SK-N-MC (cell line): ENCODE measurements at regions not wholly inside any gene's neighbourhood (a gene's known extent, or its start where the extent isn't known, plus 50 kb on each side); places are given as distances from the start of the nearest gene placed in this dataset.

Source experiments
- DNase-seq: peaks from one replicate; pipeline ENCODE4 v3.0.0-alpha.2; 2011; ENCODE audit warnings: low read depth, low spot score
- H3K27ac ChIP-seq: fragments of 200-600 bp; sonication (generic); 2 replicates; pipeline ENCODE4 v1.5.1; 2016; ENCODE audit warnings: mixed run types
- H3K36me3 ChIP-seq: fragments of 200-600 bp; sonication (generic); 2 replicates; pipeline ENCODE4 v1.6.1; 2017; ENCODE audit warnings: antibody characterized with exemption, low read length, mixed read lengths; ENCODE audit not compliant: insufficient read depth
- H3K4me3 ChIP-seq: fragments of 200-600 bp; sonication (generic); 2 replicates; pipeline ENCODE4 v1.5.1; 2016
- H3K9ac ChIP-seq: fragments of 200-600 bp; sonication (generic); 2 replicates; pipeline ENCODE4 v1.8.0; 2017; ENCODE audit warnings: mixed run types, mixed read lengths; ENCODE audit not compliant: insufficient read length
- H3K9me3 ChIP-seq: fragments of 200-600 bp; sonication (generic); 2 replicates; pipeline ENCODE4 v1.6.1; 2017; ENCODE audit warnings: low read depth, mild to moderate bottlenecking, antibody characterized with exemption, low read length, moderate library complexity, mixed read lengths
- EZH2 ChIP-seq: fragments of 200-600 bp; sonication (generic); IDR thresholded peaks from one replicate; pipeline ENCODE4 v1.6.1; 2017; ENCODE audit warnings: antibody characterized with exemption
- FOXP2 ChIP-seq: optimal IDR thresholded peaks from 2 replicates; pipeline ENCODE3; 2011; ENCODE audit warnings: mild to moderate bottlenecking, moderate library complexity; ENCODE audit not compliant: insufficient read depth; ENCODE audit errors: extremely low read length, control extremely low read depth
- POLR2AphosphoS5 ChIP-seq: IDR thresholded peaks from 2 replicates; pipeline ENCODE4 v1.6.1; 2012; ENCODE audit warnings: mild to moderate bottlenecking, low read depth, low read length, borderline replicate concordance

GRCh38 chr3:21169948-21170347 lies 581.1 kb downstream of the ZNF385D start:
- Histone ChIP-seq H3K27ac (peak overlapping the region; percentile 76; the same call in 1 of the 2 replicates), H3K9ac (no peak overlapping the region), H3K4me3 (peak overlapping the region; percentile 15; the same call in 1 of the 2 replicates), H3K36me3 (no peaks in the 10 kb centered on the region), H3K9me3 (no peaks in the 10 kb centered on the region)
- DNase-seq, result no peak
- TF ChIP-seq POLR2AphosphoS5 (no peak), FOXP2 (no peak), EZH2 (no peak)

GRCh38 chr3:21168471-21168870 lies 582.5 kb downstream of the ZNF385D start:
- no peaks in the 10 kb centered on the region for H3K9me3 ChIP-seq
- H3K36me3 ChIP-seq, result no peaks in the 10 kb centered on the region
- no peak for TF ChIP-seq FOXP2
- TF ChIP-seq EZH2, result no peak
- no peak for TF ChIP-seq POLR2AphosphoS5
- H3K9ac ChIP-seq, result no peak overlapping the region
- no peak overlapping the region for H3K27ac ChIP-seq
- DNase-seq, result no peak
- no peak overlapping the region for H3K4me3 ChIP-seq

GRCh38 chr3:21163956-21164355 lies 587.1 kb downstream of the ZNF385D start:
- DNase-seq, result no peak
- Histone ChIP-seq H3K9ac (no peak overlapping the region), H3K36me3 (no peaks in the 10 kb centered on the region), H3K4me3 (no peak overlapping the region), H3K27ac (no peak overlapping the region), H3K9me3 (no peaks in the 10 kb centered on the region)
- TF ChIP-seq EZH2 (no peak), POLR2AphosphoS5 (no peak), FOXP2 (no peak)

GRCh38 chr3:21159543-21159906 lies 591.5 kb downstream of the ZNF385D start:
- no peaks in the 10 kb centered on the region for H3K36me3 ChIP-seq
- no peak overlapping the region for H3K9ac ChIP-seq
- peak overlapping the region; percentile 45 for H3K4me3 ChIP-seq
- TF ChIP-seq POLR2AphosphoS5 (no peak), EZH2 (no peak), FOXP2 (no peak)
- no peak for DNase-seq
- H3K9me3 ChIP-seq, result no peaks in the 10 kb centered on the region
- H3K27ac ChIP-seq, result peak overlapping the region; percentile 93

- TF ChIP-seq POLR2AphosphoS5, result no peak
- TF ChIP-seq FOXP2, result no peak
- H3K9me3 ChIP-seq, result no peaks in the 10 kb centered on the region
- H3K4me3 ChIP-seq, result peak overlapping the region; percentile 45
- H3K27ac ChIP-seq, result peak overlapping the region; percentile 93
- H3K36me3 ChIP-seq, result no peaks in the 10 kb centered on the region
- no peak for DNase-seq
- H3K9ac ChIP-seq, result no peak overlapping the region
Observed at GRCh38 chr3:21158861-21159542, 592.0 kb downstream of the ZNF385D start.

- Histone ChIP-seq H3K9ac (no peak overlapping the region), H3K4me3 (no peak overlapping the region), H3K27ac (no peak overlapping the region), H3K9me3 (no peaks in the 10 kb centered on the region), H3K36me3 (no peaks in the 10 kb centered on the region)
- DNase-seq, result no peak
- TF ChIP-seq FOXP2 (no peak), EZH2 (no peak), POLR2AphosphoS5 (no peak)
Observed at GRCh38 chr3:21154911-21155310, 596.1 kb downstream of the ZNF385D start.

GRCh38 chr3:21152555-21152954 lies 598.5 kb downstream of the ZNF385D start:
- Histone ChIP-seq H3K36me3 (no peaks in the 10 kb centered on the region), H3K9ac (no peak overlapping the region), H3K9me3 (no peaks in the 10 kb centered on the region), H3K4me3 (no peak overlapping the region), H3K27ac (no peak overlapping the region)
- TF ChIP-seq EZH2 (no peak), POLR2AphosphoS5 (no peak), FOXP2 (no peak)
- DNase-seq, result no peak

GRCh38 chr3:21142949-21143348 lies 608.1 kb downstream of the ZNF385D start:
- Histone ChIP-seq H3K36me3 (no peaks in the 10 kb centered on the region), H3K4me3 (no peak overlapping the region), H3K9ac (no peak overlapping the region), H3K27ac (no peak overlapping the region), H3K9me3 (no peaks in the 10 kb centered on the region)
- DNase-seq, result no peak
- TF ChIP-seq FOXP2, result no peak
- no peak for TF ChIP-seq EZH2
- TF ChIP-seq POLR2AphosphoS5, result no peak

GRCh38 chr3:21142031-21142430 lies 609.0 kb downstream of the ZNF385D start:
- Histone ChIP-seq H3K36me3 (no peaks in the 10 kb centered on the region), H3K4me3 (no peak overlapping the region), H3K9me3 (no peaks in the 10 kb centered on the region), H3K9ac (no peak overlapping the region), H3K27ac (no peak overlapping the region)
- no peak for DNase-seq
- TF ChIP-seq POLR2AphosphoS5 (no peak), EZH2 (no peak), FOXP2 (no peak)

GRCh38 chr3:21140785-21141184 lies 610.2 kb downstream of the ZNF385D start:
- TF ChIP-seq POLR2AphosphoS5, result no peak
- TF ChIP-seq EZH2, result no peak
- no peak for TF ChIP-seq FOXP2
- H3K9me3 ChIP-seq, result no peaks in the 10 kb centered on the region
- H3K9ac ChIP-seq, result no peak overlapping the region
- H3K27ac ChIP-seq, result no peak overlapping the region
- no peaks in the 10 kb centered on the region for H3K36me3 ChIP-seq
- no peak for DNase-seq
- no peak overlapping the region for H3K4me3 ChIP-seq
